ENCODE measurements at regions not wholly inside any gene's neighbourhood (a gene's known extent, or its start where the extent isn't known, plus 50 kb on each side); places are given as distances from the start of the nearest gene placed in this dataset.

- no peak overlapping the region for H3K27ac ChIP-seq
- no peak for TF ChIP-seq ZFP36 (IDR thresholded peaks at IDR 0.05; ENCODE audit: borderline replicate concordance, partially characterized antibody)
- TF ChIP-seq CEBPB (IDR thresholded peaks at IDR 0.05): no peak
- no peak for TF ChIP-seq EHF (CRISPR knock-in tag; IDR thresholded peaks at IDR 0.05)
- TF ChIP-seq BHLHE40 (IDR thresholded peaks at IDR 0.05; ENCODE audit: low read depth, low read length): no peak
- TF ChIP-seq FOXS1 (CRISPR knock-in tag; IDR thresholded peaks at IDR 0.05): no peak
- TF ChIP-seq SMC3 (IDR thresholded peaks at IDR 0.05): no peak
- no peak for TF ChIP-seq ELK1 (IDR thresholded peaks at IDR 0.05; ENCODE audit: low read depth, low read length)
- no peak for TF ChIP-seq TP53 (CRISPR knock-in tag; IDR thresholded peaks at IDR 0.05)
- no peak for TF ChIP-seq HOXA7 (CRISPR knock-in tag; IDR thresholded peaks at IDR 0.05)
- no peak for TF ChIP-seq REST (IDR thresholded peaks at IDR 0.05)
- no peak for TF ChIP-seq CBX2 (IDR thresholded peaks at IDR 0.05; ENCODE audit: borderline replicate concordance, low read depth)
- WGBS (ENCODE audit: missing lambda C conversion rate): 2% methylated on average over 7 of the region's 7 CpGs
- no peak for DNase-seq (ENCODE audit: low read depth in 1 of 2, low spot score in 1 of 2)
- H3K4me2 ChIP-seq: no peak overlapping the region
- H3K4me3 ChIP-seq: no peak overlapping the region
- no peak for FAIRE-seq
- ChIA-PET POLR2A (no interaction called here), CTCF (interaction anchor here (0.5 to 1.5 kb wide), 3 partner anchors 120 to 668 kb away, joined by 3 read pairs; no protein-coding TSS in a partner anchor)
- H3K4me1 ChIP-seq: no peaks in the 10 kb centered on the region
- ATAC-seq: no peak
- H3K9me3 ChIP-seq: no peaks in the 10 kb centered on the region
Measured at GRCh38 chr2:12338946-12339697, 377.6 kb upstream of the TRIB2 start.

GRCh38 chr2:12340164-12340563 is 376.6 kb upstream of the TRIB2 start:
- no peak overlapping the region for H3K4me3 ChIP-seq
- CTCF ChIA-PET: no interaction called here
- H3K27ac ChIP-seq: no peak overlapping the region
- FAIRE-seq (no peak), ATAC-seq (no peak), DNase-seq (ENCODE audit: low read depth in 1 of 2, low spot score in 1 of 2) (no peak)
- no peak overlapping the region for H3K4me2 ChIP-seq
- no peaks in the 10 kb centered on the region for H3K4me1 ChIP-seq
- no peak for TF ChIP-seq GATA3 (IDR thresholded peaks at IDR 0.05; ENCODE audit: borderline replicate concordance)
- POLR2A ChIA-PET: no interaction called here
- H3K9me3 ChIP-seq: no peaks in the 10 kb centered on the region
- 40% methylated on average over 4 of the region's 4 CpGs for WGBS (ENCODE audit: missing lambda C conversion rate)

GRCh38 chr2:12341215-12341614 is 375.5 kb upstream of the TRIB2 start:
- Histone ChIP-seq H3K4me2 (no peak overlapping the region), H3K27ac (no peak overlapping the region), H3K4me1 (no peaks in the 10 kb centered on the region), H3K9me3 (no peaks in the 10 kb centered on the region), H3K4me3 (no peak overlapping the region)
- FAIRE-seq (no peak), ATAC-seq (no peak), DNase-seq (ENCODE audit: low read depth in 1 of 2, low spot score in 1 of 2) (no peak)
- ChIA-PET CTCF (no interaction called here), POLR2A (no interaction called here)
- TF ChIP-seq EHMT2 (IDR thresholded peaks at IDR 0.05; ENCODE audit: low read depth): no peak
- TF ChIP-seq FOSL2 (IDR thresholded peaks at IDR 0.05): no peak
- TF ChIP-seq FOSL2 (CRISPR knock-in tag; IDR thresholded peaks at IDR 0.05): no peak
- TF ChIP-seq CHD2 (IDR thresholded peaks at IDR 0.05; ENCODE audit: low read length, partially characterized antibody): no peak
- no peak for TF ChIP-seq CBX2 (IDR thresholded peaks at IDR 0.05; ENCODE audit: borderline replicate concordance, low read depth)
- WGBS (ENCODE audit: missing lambda C conversion rate): 3% methylated on average over 1 of the region's 1 CpG

GRCh38 chr2:12341920-12342319 is 374.8 kb upstream of the TRIB2 start:
- ChIA-PET CTCF (no interaction called here), POLR2A (no interaction called here)
- H3K27ac ChIP-seq: no peak overlapping the region
- WGBS (ENCODE audit: missing lambda C conversion rate): 4% methylated on average over 3 of the region's 3 CpGs
- no peak for ATAC-seq
- no peak for TF ChIP-seq PHF8 (IDR thresholded peaks at IDR 0.05; ENCODE audit: borderline replicate concordance, low read depth)
- no peak for TF ChIP-seq PBX3 (IDR thresholded peaks at IDR 0.05)
- TF ChIP-seq RARB (CRISPR knock-in tag; IDR thresholded peaks at IDR 0.05): no peak
- TF ChIP-seq MAFK (IDR thresholded peaks at IDR 0.05; ENCODE audit: partially characterized antibody): no peak
- no peak for TF ChIP-seq RFX5 (IDR thresholded peaks at IDR 0.05)
- TF ChIP-seq FOSL2 (IDR thresholded peaks at IDR 0.05): no peak
- TF ChIP-seq FOSL2 (CRISPR knock-in tag; IDR thresholded peaks at IDR 0.05): no peak
- TF ChIP-seq BHLHE40 (IDR thresholded peaks at IDR 0.05; ENCODE audit: low read depth, low read length): no peak
- TF ChIP-seq MAX (IDR thresholded peaks at IDR 0.05): no peak
- TF ChIP-seq ZC3H11A (IDR thresholded peaks at IDR 0.05): no peak
- TF ChIP-seq RCOR1 (IDR thresholded peaks at IDR 0.05; ENCODE audit: low read depth, low read length): no peak
- FAIRE-seq: no peak
- DNase-seq (ENCODE audit: low read depth in 1 of 2, low spot score in 1 of 2): no peak
- no peaks in the 10 kb centered on the region for H3K4me1 ChIP-seq
- H3K9me3 ChIP-seq: no peaks in the 10 kb centered on the region
- no peak overlapping the region for H3K4me2 ChIP-seq
- no peak overlapping the region for H3K4me3 ChIP-seq

Data from A549 (cell line).